Common myeloid progenitor, CD34-positive (primary cell): ENCODE measurements at regions not wholly inside any gene's neighbourhood (a gene's known extent, or its start where the extent isn't known, plus 50 kb on each side); places are given as distances from the start of the nearest gene placed in this dataset.

ENCODE experiments used
- CTCF ChIA-PET: fragments of 350-600 bp; sonication (Branson Sonifier 250); formaldehyde crosslinking; loops from one replicate; lab custom pipeline; 2021; ENCODE audit warnings: antibody characterized with exemption; lab: Charles Lee
- POLR2A ChIA-PET: fragments of 350-600 bp; sonication (Branson Sonifier 250); formaldehyde crosslinking; loops from one replicate; lab custom pipeline; 2021; ENCODE audit warnings: antibody characterized with exemption; lab: Charles Lee
- DNase-seq, 3 donors: peaks; one replicate each; pipeline versions ENCODE4 v3.0.0 to v3.0.0-alpha.2; 2013
- H3K27ac ChIP-seq, 2 experiments: 1 replicate in 1 of 2; 2 replicates in 1 of 2; pipeline ENCODE4 v1.7.0; 2013; ENCODE audit warnings: inconsistent platforms in 2 of 2, low read length in 2 of 2, mild to moderate bottlenecking in 2 of 2, low read depth in 1 of 2, moderate library complexity in 1 of 2; ENCODE audit not compliant: severe bottlenecking in 2 of 2, insufficient read depth in 1 of 2, poor library complexity in 1 of 2
- H3K27me3 ChIP-seq, 5 experiments: replicated peaks in 2 of 5; 1 replicate in 3 of 5; 2 replicates in 2 of 5; pipeline versions ENCODE4 v1.6.1 to v1.7.0; 2013; ENCODE audit warnings: low read length in 4 of 5, mild to moderate bottlenecking in 2 of 5, moderate library complexity in 2 of 5, inconsistent platforms in 1 of 5; ENCODE audit not compliant: insufficient read depth in 5 of 5, control insufficient read depth in 4 of 5
- H3K36me3 ChIP-seq, 4 experiments: 1 replicate in 2 of 4; 2 replicates in 2 of 4; pipeline versions ENCODE4 v1.6.1 to v1.7.0; 2013; ENCODE audit warnings: low read length in 3 of 4, control low read depth in 1 of 4, mild to moderate bottlenecking in 1 of 4; ENCODE audit not compliant: control insufficient read depth in 4 of 4, insufficient read depth in 4 of 4
- H3K4me1 ChIP-seq, 4 experiments: 1 replicate in 3 of 4; 2 replicates in 1 of 4; pipeline versions ENCODE4 v1.6.1 to v1.7.1; 2013; ENCODE audit warnings: low read length in 3 of 4, mild to moderate bottlenecking in 3 of 4, control low read depth in 1 of 4, inconsistent platforms in 1 of 4, moderate library complexity in 1 of 4; ENCODE audit not compliant: control insufficient read depth in 4 of 4, insufficient read depth in 4 of 4; ENCODE audit errors: control extremely low read depth in 1 of 4
- H3K4me3 ChIP-seq, 7 experiments: 1 replicate in 4 of 7; 2 replicates in 3 of 7; pipeline versions ENCODE4 v1.5.1 to v1.7.0; 2013; ENCODE audit warnings: mild to moderate bottlenecking in 7 of 7, low read length in 6 of 7, moderate library complexity in 6 of 7, inconsistent platforms in 2 of 7, low read depth in 2 of 7, control low read depth in 1 of 7; ENCODE audit not compliant: insufficient read depth in 4 of 7, control insufficient read depth in 1 of 7; ENCODE audit errors: extremely low read depth in 1 of 7
- H3K9me3 ChIP-seq, 5 experiments: 1 replicate in 4 of 5; 2 replicates in 1 of 5; pipeline versions ENCODE4 v1.6.1 to v1.7.1; 2013; ENCODE audit warnings: low read length in 4 of 5, mild to moderate bottlenecking in 2 of 5, inconsistent platforms in 1 of 5, low read depth in 1 of 5, moderate library complexity in 1 of 5; ENCODE audit not compliant: control insufficient read depth in 4 of 5, insufficient read depth in 2 of 5; ENCODE audit errors: control extremely low read depth in 1 of 5
- WGBS: methylation state at CpG from one replicate; pipeline ENCODE4 v1.1.5; 2013; ENCODE audit not compliant: insufficient coverage; 5-methylcytosine and 5-hydroxymethylcytosine counted together

- Histone ChIP-seq H3K27ac (no peak overlapping the region), H3K4me1 (no peaks in the 10 kb centered on the region), H3K9me3 (no peaks in the 10 kb centered on the region), H3K36me3 (no peaks in the 10 kb centered on the region), H3K27me3 (no peaks in the 10 kb centered on the region), H3K4me3 (no peak overlapping the region)
- POLR2A ChIA-PET, result no interaction called here
- DNase-seq, result no peak
- CTCF ChIA-PET, result no interaction called here
- WGBS, result no CpG with 5 or more reads among the region's 2 CpGs
Measured at GRCh38 chr3:103785017-103785416, 1350.2 kb downstream of the ZPLD1 start.

- no peak for DNase-seq
- ChIA-PET CTCF (no interaction called here), POLR2A (no interaction called here)
- Histone ChIP-seq H3K4me1 (no peaks in the 10 kb centered on the region), H3K27me3 (no peaks in the 10 kb centered on the region), H3K9me3 (no peaks in the 10 kb centered on the region), H3K27ac (no peak overlapping the region), H3K4me3 (no peak overlapping the region), H3K36me3 (no peaks in the 10 kb centered on the region)
- WGBS, result no CpG with 5 or more reads among the region's 1 CpG
Measured at GRCh38 chr3:103785537-103785936, 1350.7 kb downstream of the ZPLD1 start.

- 65% methylated on average over 3 of the region's 4 CpGs for WGBS
- H3K27me3 ChIP-seq, result no peaks in the 10 kb centered on the region
- no peak overlapping the region for H3K4me3 ChIP-seq
- no peaks in the 10 kb centered on the region for H3K9me3 ChIP-seq
- ChIA-PET CTCF (no interaction called here), POLR2A (no interaction called here)
- H3K27ac ChIP-seq, result no peak overlapping the region
- DNase-seq, result no peak
- no peaks in the 10 kb centered on the region for H3K4me1 ChIP-seq
- no peaks in the 10 kb centered on the region for H3K36me3 ChIP-seq
Measured at GRCh38 chr3:103786296-103786695, 1351.5 kb downstream of the ZPLD1 start.

GRCh38 chr3:103787164-103787871, 1352.5 kb downstream of the ZPLD1 start:
- Histone ChIP-seq H3K27me3 (no peaks in the 10 kb centered on the region), H3K27ac (no peak overlapping the region), H3K4me3 (no peak overlapping the region), H3K4me1 (no peaks in the 10 kb centered on the region), H3K9me3 (no peaks in the 10 kb centered on the region), H3K36me3 (no peaks in the 10 kb centered on the region)
- DNase-seq, result no peak
- CTCF ChIA-PET, result no interaction called here
- POLR2A ChIA-PET, result no interaction called here
- WGBS, result no CpG with 5 or more reads among the region's 3 CpGs

- no peak for DNase-seq
- Histone ChIP-seq H3K27me3 (no peaks in the 10 kb centered on the region), H3K4me1 (no peaks in the 10 kb centered on the region), H3K9me3 (no peaks in the 10 kb centered on the region), H3K36me3 (no peaks in the 10 kb centered on the region), H3K4me3 (no peak overlapping the region), H3K27ac (no peak overlapping the region)
- WGBS, result no CpG with 5 or more reads among the region's 2 CpGs
- ChIA-PET POLR2A (no interaction called here), CTCF (no interaction called here)
Measured at GRCh38 chr3:103787879-103788278, 1353.1 kb downstream of the ZPLD1 start.

GRCh38 chr3:103791786-103792515, 1357.1 kb downstream of the ZPLD1 start:
- WGBS, result no CpG with 5 or more reads among the region's 1 CpG
- no peak overlapping the region for H3K4me3 ChIP-seq
- POLR2A ChIA-PET, result no interaction called here
- no peaks in the 10 kb centered on the region for H3K4me1 ChIP-seq
- DNase-seq, result no peak
- H3K36me3 ChIP-seq, result no peaks in the 10 kb centered on the region
- no peak overlapping the region for H3K27ac ChIP-seq
- no peaks in the 10 kb centered on the region for H3K27me3 ChIP-seq
- no peaks in the 10 kb centered on the region for H3K9me3 ChIP-seq
- CTCF ChIA-PET, result no interaction called here

GRCh38 chr3:103794656-103795055, 1359.8 kb downstream of the ZPLD1 start:
- 61% methylated on average over 2 of the region's 3 CpGs for WGBS
- Histone ChIP-seq H3K36me3 (no peaks in the 10 kb centered on the region), H3K27me3 (no peaks in the 10 kb centered on the region), H3K4me3 (no peak overlapping the region), H3K27ac (no peak overlapping the region), H3K4me1 (no peaks in the 10 kb centered on the region), H3K9me3 (no peaks in the 10 kb centered on the region)
- no peak for DNase-seq
- CTCF ChIA-PET, result no interaction called here
- POLR2A ChIA-PET, result no interaction called here
